GM12864 (cell line): ENCODE measurements at regions not wholly inside any gene's neighbourhood (a gene's known extent, or its start where the extent isn't known, plus 50 kb on each side); places are given as distances from the start of the nearest gene placed in this dataset.
"Not testable (repeated sequence)": the region's sequence is repeated elsewhere in the genome, so short reads cannot be mapped to it uniquely, and the experiment has no call there.

Experiments used
- DNase-seq: peaks from one replicate; pipeline ENCODE4 v3.0.0-alpha.2; 2011; ENCODE audit warnings: low read depth
- H3K4me3 ChIP-seq: 2 replicates; pipeline ENCODE4 v1.5.1; 2011; ENCODE audit warnings: mild to moderate bottlenecking, low read depth, low read length, control low read depth
- CTCF ChIP-seq: IDR thresholded peaks from 2 replicates; pipeline ENCODE4 v1.5.1; 2011; ENCODE audit warnings: low read depth, mild to moderate bottlenecking, moderate library complexity, low read length, control low read depth, inconsistent platforms; ENCODE audit errors: missing control alignments

- no peak for TF ChIP-seq CTCF
- H3K4me3 ChIP-seq, result no peak overlapping the region
- DNase-seq, result no peak
Measured at GRCh38 chr13:90726375-90726774, 621.1 kb upstream of the MIR17HG start.

DNA sequence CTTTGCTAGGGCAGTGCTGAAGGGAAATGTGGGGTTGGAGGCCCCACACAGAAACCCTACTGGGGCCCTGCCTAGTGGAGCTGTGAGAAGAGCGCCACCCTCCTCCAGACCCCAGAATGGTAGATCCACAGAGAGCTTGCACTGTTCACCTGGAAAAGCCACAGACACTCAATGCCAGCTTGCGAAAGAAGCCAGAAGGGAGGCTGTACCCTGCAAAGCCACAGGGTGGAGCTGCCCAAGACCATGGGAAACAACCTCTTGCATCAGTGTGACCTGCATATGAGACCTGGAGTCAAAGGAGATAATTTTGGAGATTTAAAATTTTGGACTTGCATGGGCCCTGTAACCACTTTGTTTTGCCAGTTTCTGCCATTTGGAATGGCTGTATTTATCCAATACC is 615.4 kb upstream of the MIR17HG start:
- no peak for TF ChIP-seq CTCF
- no peak for DNase-seq

DNA sequence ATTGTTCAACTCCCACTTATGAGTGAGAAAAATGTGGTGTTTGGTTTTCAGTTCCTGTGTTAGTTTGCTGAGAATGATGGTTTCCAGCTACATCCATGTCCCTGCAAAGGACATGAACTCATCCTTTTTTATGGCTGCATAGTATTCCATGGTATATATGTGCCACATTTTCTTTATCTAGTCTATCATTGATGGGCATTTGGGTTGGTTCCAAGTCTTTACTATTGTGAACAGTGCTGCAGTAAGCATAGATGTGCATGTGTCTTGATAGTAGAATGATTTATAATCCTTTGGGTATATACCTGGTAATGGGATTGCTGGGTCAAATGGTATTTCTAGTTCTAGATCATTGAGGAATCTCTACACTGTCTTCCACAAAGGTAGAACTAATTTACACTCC is 613.0 kb upstream of the MIR17HG start:
- H3K4me3 ChIP-seq, DNase-seq: not testable (repeated sequence)

More for the DNA sequence above, 615.4 kb upstream of the MIR17HG start:
- no peak overlapping the region for H3K4me3 ChIP-seq

- H3K4me3 ChIP-seq, result no peak overlapping the region
- no peak for DNase-seq
- TF ChIP-seq CTCF, result no peak
Measured at GRCh38 chr13:90738881-90739280, 608.6 kb upstream of the MIR17HG start.

DNA sequence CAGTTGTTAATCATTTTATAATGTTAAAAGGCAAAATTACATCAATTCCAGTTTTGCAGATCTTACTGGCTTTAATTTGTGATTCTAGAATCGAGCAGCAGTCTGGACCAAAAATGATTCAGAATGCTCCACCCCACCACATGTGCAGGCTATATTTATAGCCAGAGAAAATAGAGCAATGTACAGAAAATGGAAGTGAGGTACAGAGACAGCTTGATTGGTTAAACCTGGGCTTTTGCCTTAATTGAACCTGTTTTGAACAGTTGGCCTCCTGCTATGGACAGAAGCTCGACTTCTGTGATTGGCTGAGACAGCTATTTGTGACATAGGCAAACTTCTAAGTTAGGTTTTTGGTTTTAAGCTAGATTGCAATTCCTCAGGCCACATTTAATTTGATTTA is 607.4 kb upstream of the MIR17HG start:
- DNase-seq, result no peak
- H3K4me3 ChIP-seq, result no peak overlapping the region
- TF ChIP-seq CTCF, result no peak

DNA sequence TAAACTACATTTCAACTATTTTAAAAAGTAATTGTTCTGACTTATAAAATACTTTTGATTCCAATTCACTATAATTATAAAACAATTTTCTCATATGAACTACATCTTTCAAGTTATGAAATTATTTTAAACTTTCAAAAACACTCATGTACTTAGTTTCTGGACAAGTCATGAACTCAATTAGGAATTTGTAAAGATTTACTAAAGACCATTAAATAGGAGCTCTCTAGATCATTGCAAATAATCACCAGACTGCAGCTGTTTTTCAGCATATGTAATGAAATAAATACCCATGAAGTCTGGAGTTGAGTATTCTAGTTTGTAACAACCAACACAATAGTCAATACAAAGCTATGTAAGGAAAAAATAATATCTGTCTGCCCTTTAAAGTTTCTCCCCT is 605.1 kb upstream of the MIR17HG start:
- DNase-seq, result no peak
- no peak for TF ChIP-seq CTCF
- H3K4me3 ChIP-seq, result no peak overlapping the region

DNA sequence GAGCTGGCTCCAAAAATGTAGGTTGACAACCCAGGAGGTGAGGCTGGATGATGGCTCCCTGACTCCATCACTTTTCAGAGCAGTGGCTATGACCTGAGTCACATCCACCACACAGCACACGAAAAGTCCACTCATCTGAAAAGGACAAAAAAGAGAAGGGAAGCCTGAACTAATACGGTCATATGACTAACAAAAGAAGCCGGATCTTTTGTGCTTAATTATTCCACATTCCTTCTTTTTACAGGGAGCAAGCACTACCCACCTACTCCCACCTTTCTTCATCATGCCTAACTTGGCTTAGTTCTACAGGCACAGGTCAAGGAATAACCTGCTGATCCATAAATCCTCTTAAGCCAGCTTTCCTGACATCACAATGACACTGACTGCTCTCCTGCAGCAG is 601.3 kb upstream of the MIR17HG start:
- no peak for DNase-seq
- H3K4me3 ChIP-seq, result no peak overlapping the region
- TF ChIP-seq CTCF, result no peak

DNA sequence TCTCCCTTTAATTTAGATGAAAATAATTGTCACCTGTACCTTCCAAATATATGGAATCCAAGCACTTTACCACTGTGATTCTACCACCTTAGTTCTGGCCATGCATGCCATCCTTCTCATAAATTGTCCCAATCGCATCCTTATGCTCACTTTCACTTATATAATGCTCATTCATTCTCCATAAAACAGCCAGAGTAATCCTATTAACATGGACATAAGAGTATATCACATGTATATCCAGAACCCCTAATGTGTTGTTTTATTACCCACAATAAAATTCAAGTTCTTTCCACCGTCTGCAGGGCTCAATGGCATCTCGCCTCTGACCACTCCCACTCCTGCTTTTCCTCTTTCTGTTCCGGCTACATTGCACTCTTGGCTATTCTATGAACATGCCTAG is 597.5 kb upstream of the MIR17HG start:
- no peak for DNase-seq
- H3K4me3 ChIP-seq, result no peak overlapping the region

More for the DNA sequence above, 597.5 kb upstream of the MIR17HG start:
- TF ChIP-seq CTCF, result no peak
